C4-2B (cell line): ENCODE measurements at regions not wholly inside any gene's neighbourhood (a gene's known extent, or its start where the extent isn't known, plus 50 kb on each side); places are given as distances from the start of the nearest gene placed in this dataset.

ENCODE experiments used
- CTCF ChIP-seq: fragments of 450-650 bp; conservative IDR thresholded peaks from 2 replicates; pipeline ENCODE4 v1.5.1; 2017; ENCODE audit warnings: mild to moderate bottlenecking
- ZFX ChIP-seq: fragments of 450-650 bp; IDR thresholded peaks from 2 replicates; pipeline ENCODE4 v1.6.1; 2017

- no peak for TF ChIP-seq CTCF
- TF ChIP-seq ZFX = no peak
Measured at GRCh38 chr7:118844748-118845147, 620.2 kb downstream of the ANKRD7 start.
